HUES64 (cell line): ENCODE measurements at regions not wholly inside any gene's neighbourhood (a gene's known extent, or its start where the extent isn't known, plus 50 kb on each side); places are given as distances from the start of the nearest gene placed in this dataset.

Experiments
- H3K27ac ChIP-seq: 2 replicates; pipeline ENCODE4 v1.7.0; 2013; ENCODE audit warnings: low read depth, low read length, inconsistent platforms
- H3K27me3 ChIP-seq: 2 replicates; pipeline ENCODE4 v1.6.1; 2013; ENCODE audit warnings: mild to moderate bottlenecking, low read length; ENCODE audit not compliant: insufficient read depth
- H3K36me3 ChIP-seq: 2 replicates; pipeline ENCODE4 v1.6.1; 2013; ENCODE audit warnings: mild to moderate bottlenecking, low read length; ENCODE audit not compliant: insufficient read depth
- H3K4me1 ChIP-seq: 2 replicates; pipeline ENCODE4 v1.6.1; 2013; ENCODE audit warnings: mild to moderate bottlenecking, low read length, moderate library complexity; ENCODE audit not compliant: insufficient read depth
- H3K4me3 ChIP-seq: 2 replicates; pipeline ENCODE4 v1.5.1; 2013; ENCODE audit warnings: mild to moderate bottlenecking, low read length, moderate library complexity
- H3K9ac ChIP-seq: 2 replicates; pipeline ENCODE4 v1.6.1; 2013; ENCODE audit warnings: mild to moderate bottlenecking, low read depth, low read length
- H3K9me3 ChIP-seq: 2 replicates; pipeline ENCODE4 v1.6.1; 2013; ENCODE audit warnings: low read depth, low read length; ENCODE audit not compliant: insufficient read depth
- WGBS: fragments of 150-250, 120-280 bp; methylation state at CpG from one replicate; pipeline ENCODE4 v1.1.7; 2013; ENCODE audit warnings: missing lambda C conversion rate; 5-methylcytosine and 5-hydroxymethylcytosine counted together

GRCh38 chr4:35942092-35942491 lies 302.2 kb downstream of the ARAP2 start:
- Histone ChIP-seq H3K4me1 (no peaks in the 10 kb centered on the region), H3K27me3 (no peaks in the 10 kb centered on the region), H3K9me3 (no peaks in the 10 kb centered on the region), H3K9ac (no peak overlapping the region), H3K4me3 (no peak overlapping the region), H3K27ac (no peak overlapping the region), H3K36me3 (no peaks in the 10 kb centered on the region)
- WGBS, result 100% methylated on average over 2 of the region's 2 CpGs

- no peak overlapping the region for H3K27ac ChIP-seq
- H3K9me3 ChIP-seq, result no peaks in the 10 kb centered on the region
- H3K4me1 ChIP-seq, result no peaks in the 10 kb centered on the region
- H3K27me3 ChIP-seq, result no peaks in the 10 kb centered on the region
- no peaks in the 10 kb centered on the region for H3K36me3 ChIP-seq
- no peak overlapping the region for H3K9ac ChIP-seq
- no peak overlapping the region for H3K4me3 ChIP-seq
These were observed 300.7 kb downstream of the ARAP2 start for GRCh38 chr4:35943606-35944005.

- WGBS, result 100% methylated on average over 2 of the region's 2 CpGs
- Histone ChIP-seq H3K9me3 (peaks cover 14% of the 10 kb centered on the region), H3K9ac (no peak overlapping the region), H3K27me3 (no peaks in the 10 kb centered on the region), H3K36me3 (no peaks in the 10 kb centered on the region), H3K27ac (no peak overlapping the region), H3K4me3 (no peak overlapping the region), H3K4me1 (no peaks in the 10 kb centered on the region)
These were observed 296.1 kb downstream of the ARAP2 start for GRCh38 chr4:35948171-35948570.

GRCh38 chr4:35950442-35950841 lies 293.9 kb downstream of the ARAP2 start:
- Histone ChIP-seq H3K4me1 (no peaks in the 10 kb centered on the region), H3K9ac (no peak overlapping the region), H3K27me3 (no peaks in the 10 kb centered on the region), H3K27ac (no peak overlapping the region), H3K36me3 (no peaks in the 10 kb centered on the region), H3K4me3 (no peak overlapping the region), H3K9me3 (peaks cover 14% of the 10 kb centered on the region)
- 90% methylated on average over 1 of the region's 1 CpG for WGBS

- Histone ChIP-seq H3K27me3 (no peaks in the 10 kb centered on the region), H3K9me3 (peaks cover 14% of the 10 kb centered on the region), H3K4me3 (no peak overlapping the region), H3K9ac (no peak overlapping the region), H3K36me3 (no peaks in the 10 kb centered on the region), H3K4me1 (no peaks in the 10 kb centered on the region), H3K27ac (no peak overlapping the region)
- WGBS, result 92% methylated on average over 2 of the region's 2 CpGs
These were observed 291.6 kb downstream of the ARAP2 start for GRCh38 chr4:35952751-35953150.

GRCh38 chr4:35963383-35963782 lies 280.9 kb downstream of the ARAP2 start:
- H3K27ac ChIP-seq, result no peak overlapping the region
- H3K9me3 ChIP-seq, result no peaks in the 10 kb centered on the region
- WGBS, result 93% methylated on average over 2 of the region's 4 CpGs
- H3K4me1 ChIP-seq, result no peaks in the 10 kb centered on the region
- no peak overlapping the region for H3K4me3 ChIP-seq
- H3K36me3 ChIP-seq, result no peaks in the 10 kb centered on the region
- no peak overlapping the region for H3K9ac ChIP-seq
- no peaks in the 10 kb centered on the region for H3K27me3 ChIP-seq

GRCh38 chr4:35963974-35964515 lies 280.3 kb downstream of the ARAP2 start:
- no peak overlapping the region for H3K27ac ChIP-seq

GRCh38 chr4:35965300-35965699 lies 279.0 kb downstream of the ARAP2 start:
- no peak overlapping the region for H3K9ac ChIP-seq
- H3K27me3 ChIP-seq, result no peaks in the 10 kb centered on the region
- H3K4me1 ChIP-seq, result no peaks in the 10 kb centered on the region
- H3K27ac ChIP-seq, result no peak overlapping the region
- WGBS, result no CpG with 5 or more reads among the region's 1 CpG
- no peaks in the 10 kb centered on the region for H3K36me3 ChIP-seq
- H3K9me3 ChIP-seq, result no peaks in the 10 kb centered on the region
- H3K4me3 ChIP-seq, result no peak overlapping the region

More at GRCh38 chr4:35963974-35964515, 280.3 kb downstream of the ARAP2 start:
- Histone ChIP-seq H3K36me3 (no peaks in the 10 kb centered on the region), H3K9me3 (no peaks in the 10 kb centered on the region), H3K27me3 (no peaks in the 10 kb centered on the region), H3K4me1 (no peaks in the 10 kb centered on the region), H3K4me3 (no peak overlapping the region), H3K9ac (no peak overlapping the region)
- WGBS, result 91% methylated on average over 5 of the region's 5 CpGs

GRCh38 chr4:35966566-35966965 lies 277.7 kb downstream of the ARAP2 start:
- H3K27me3 ChIP-seq, result no peaks in the 10 kb centered on the region
- no peak overlapping the region for H3K4me3 ChIP-seq
- no peaks in the 10 kb centered on the region for H3K36me3 ChIP-seq
- no peak overlapping the region for H3K27ac ChIP-seq
- H3K9me3 ChIP-seq, result no peaks in the 10 kb centered on the region
- H3K4me1 ChIP-seq, result no peaks in the 10 kb centered on the region
- H3K9ac ChIP-seq, result no peak overlapping the region

- no peaks in the 10 kb centered on the region for H3K36me3 ChIP-seq
- no CpG with 5 or more reads among the region's 1 CpG for WGBS
- H3K4me3 ChIP-seq, result no peak overlapping the region
- no peak overlapping the region for H3K9ac ChIP-seq
- H3K9me3 ChIP-seq, result no peaks in the 10 kb centered on the region
- H3K27me3 ChIP-seq, result no peaks in the 10 kb centered on the region
- no peaks in the 10 kb centered on the region for H3K4me1 ChIP-seq
- no peak overlapping the region for H3K27ac ChIP-seq
These were observed 273.9 kb downstream of the ARAP2 start for GRCh38 chr4:35970366-35970960.

- Histone ChIP-seq H3K27me3 (no peaks in the 10 kb centered on the region), H3K27ac (no peak overlapping the region), H3K4me1 (no peaks in the 10 kb centered on the region), H3K4me3 (no peak overlapping the region), H3K9ac (no peak overlapping the region), H3K9me3 (no peaks in the 10 kb centered on the region), H3K36me3 (no peaks in the 10 kb centered on the region)
- whole genome bisulfite sequencing, result 80% methylated on average over 4 of the region's 4 CpGs
These were observed 271.5 kb downstream of the ARAP2 start for GRCh38 chr4:35972814-35973213.
